Body of pancreas (tissue), 4 donors: ENCODE measurements at regions not wholly inside any gene's neighbourhood (a gene's known extent, or its start where the extent isn't known, plus 50 kb on each side); places are given as distances from the start of the nearest gene placed in this dataset.

ENCODE experiments used
- CTCF ChIP-seq, 7 experiments: fragments of 450-650 bp in 4 of 7; fragments of 200-600 bp in 3 of 7; sonication (generic) in 3 of 7; IDR thresholded peaks; one replicate each; pipeline ENCODE4 v1.5.1; 2016 to 2019; ENCODE audit warnings: antibody characterized with exemption in 7 of 7
- POLR2A ChIP-seq, 3 donors: fragments of 450-650 bp; IDR thresholded peaks; one replicate each; pipeline ENCODE4 v1.6.1; 2016; ENCODE audit warnings: antibody characterized with exemption in 3 of 3, mild to moderate bottlenecking in 2 of 3

- TF ChIP-seq CTCF (IDR thresholded peaks at IDR 0.05) = no peak
- TF ChIP-seq POLR2A (IDR thresholded peaks at IDR 0.05) = no peak
Observed at GRCh38 chrX:117543885-117544284, 572.7 kb downstream of the KLHL13 start.
